Erythroblast (primary cell): ENCODE measurements at regions not wholly inside any gene's neighbourhood (a gene's known extent, or its start where the extent isn't known, plus 50 kb on each side); places are given as distances from the start of the nearest gene placed in this dataset.

ENCODE experiments used
- GATA1 ChIP-seq: IDR thresholded peaks from 2 replicates; pipeline ENCODE4 v1.6.1; 2011; ENCODE audit warnings: low read depth, mild to moderate bottlenecking, control low read depth, low read length, moderate library complexity
- POLR2A ChIP-seq: IDR thresholded peaks from 2 replicates; pipeline ENCODE4 v1.6.1; 2011; ENCODE audit warnings: mild to moderate bottlenecking, low read length

DNA sequence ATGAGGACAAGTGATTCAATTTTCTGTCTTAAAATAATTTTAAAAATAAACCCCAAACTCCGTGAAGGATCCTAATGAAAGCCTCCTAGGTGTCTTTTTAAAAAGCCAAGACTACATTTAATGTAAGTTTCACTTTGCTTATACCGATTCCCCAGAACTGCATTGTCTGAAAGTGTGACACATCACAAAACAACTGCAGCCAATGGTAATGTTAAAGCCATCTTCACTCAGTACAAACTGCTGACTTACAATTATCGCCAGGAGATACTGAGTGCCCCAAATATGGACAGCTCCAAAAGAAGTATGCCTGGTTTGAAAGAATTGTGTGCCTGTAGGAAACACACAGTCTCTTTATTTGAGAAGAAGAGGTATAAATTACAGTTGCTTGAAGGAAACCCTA, 73.7 kb upstream of the SPANXB1 start:
- TF ChIP-seq POLR2A = no peak
- no peak for TF ChIP-seq GATA1
